Lung (tissue), 11 donors: ENCODE measurements at regions not wholly inside any gene's neighbourhood (a gene's known extent, or its start where the extent isn't known, plus 50 kb on each side); places are given as distances from the start of the nearest gene placed in this dataset.

Experiments used
- ATAC-seq: fragments of 200-7000 bp; cut with Tn5 transposase; one replicate; pipeline ENCODE4 v1.9.1; 2020; ENCODE audit warnings: moderate number of reproducible peaks; ENCODE audit not compliant: insufficient read depth, low FRiP score
- DNase-seq, 3 donors: peaks; one replicate each; pipeline ENCODE4 v3.0.0-alpha.2; 2013 to 2017
- H3K27ac ChIP-seq, 2 donors: one replicate each; pipeline ENCODE4 v1.5.1; 2013; ENCODE audit warnings: mild to moderate bottlenecking in 2 of 2, moderate library complexity in 2 of 2, control low read depth in 1 of 2, inconsistent platforms in 1 of 2, low read depth in 1 of 2, low read length in 1 of 2
- H3K27me3 ChIP-seq, 3 donors: one replicate each; pipeline ENCODE4 v1.5.1; 2013; ENCODE audit warnings: low read length in 2 of 3; ENCODE audit not compliant: control insufficient read depth in 3 of 3, insufficient read depth in 3 of 3
- H3K36me3 ChIP-seq, 4 donors: one replicate each; pipeline ENCODE4 v1.5.1; 2013; ENCODE audit warnings: low read length in 4 of 4, mild to moderate bottlenecking in 1 of 4, moderate library complexity in 1 of 4; ENCODE audit not compliant: control insufficient read depth in 4 of 4, insufficient read depth in 4 of 4
- H3K4me1 ChIP-seq, 5 donors: one replicate each; pipeline ENCODE4 v1.5.1; 2013; ENCODE audit warnings: low read length in 5 of 5, mild to moderate bottlenecking in 2 of 5, moderate library complexity in 1 of 5; ENCODE audit not compliant: control insufficient read depth in 5 of 5, insufficient read depth in 5 of 5
- H3K4me3 ChIP-seq: one replicate; pipeline ENCODE4 v1.5.1; 2013; ENCODE audit warnings: mild to moderate bottlenecking, control low read depth, moderate library complexity
- H3K9ac ChIP-seq, 2 donors: one replicate each; pipeline ENCODE4 v1.5.1; 2013; ENCODE audit warnings: low read length in 2 of 2, control low read depth in 1 of 2; ENCODE audit not compliant: insufficient read depth in 1 of 2
- H3K9me3 ChIP-seq, 4 donors: one replicate each; pipeline ENCODE4 v1.5.1; 2013; ENCODE audit warnings: low read length in 3 of 4, mild to moderate bottlenecking in 1 of 4, moderate library complexity in 1 of 4; ENCODE audit not compliant: control insufficient read depth in 4 of 4, insufficient read depth in 3 of 4
- WGBS, 2 donors: extraction: QIAGEN DNeasy Blood & Tissue Kit; methylation state at CpG; one replicate each; pipeline ENCODE4 v1.1.7; 2013; 5-methylcytosine and 5-hydroxymethylcytosine counted together
- TF ChIP-seq, protein P1 (sequence below): IDR thresholded peaks from 2 replicates; pipeline ENCODE4 v1.5.1; 2012; ENCODE audit warnings: mild to moderate bottlenecking; ENCODE audit errors: control extremely low read depth, extremely low read depth
- donor health status: control.
- donor health status: control.
- donor health status: Bipolar disorder and iron deficiency.
- donor health status: healthy.
- donor health status: DM: yes; HTN: yes; CAD: no.

DNA sequence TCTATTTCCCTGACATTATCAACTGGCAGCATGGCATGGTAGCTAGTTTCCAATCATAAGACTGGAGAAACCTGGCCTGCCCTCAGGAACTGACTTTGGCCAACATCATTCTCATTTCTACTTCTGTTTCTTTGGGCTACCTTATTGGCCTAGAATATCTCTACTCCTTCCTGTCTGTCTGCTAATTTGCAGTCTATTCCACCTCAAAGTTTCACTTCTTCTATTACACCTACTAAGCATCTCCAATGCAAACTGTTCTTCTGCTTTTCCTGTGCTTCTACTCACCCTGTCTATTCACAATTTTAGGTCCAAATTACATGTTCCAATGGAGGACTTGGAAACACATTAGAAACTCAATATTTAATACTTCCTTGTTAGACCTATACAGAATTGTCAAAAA lies 65.6 kb downstream of the ZNF503 start:
- no peaks in the 10 kb centered on the region for H3K9me3 ChIP-seq
- no peaks in the 10 kb centered on the region for H3K36me3 ChIP-seq
- H3K4me3 ChIP-seq = no peak overlapping the region
- H3K9ac ChIP-seq = no peak overlapping the region
- H3K4me1 ChIP-seq = peaks cover 0 to 4% (median 0%) of the 10 kb centered on the region in 5 donors
- no peaks in the 10 kb centered on the region for H3K27me3 ChIP-seq
- DNase-seq (no peak), ATAC-seq (no peak)
- no peak overlapping the region for H3K27ac ChIP-seq
- TF ChIP-seq, protein P1, sequence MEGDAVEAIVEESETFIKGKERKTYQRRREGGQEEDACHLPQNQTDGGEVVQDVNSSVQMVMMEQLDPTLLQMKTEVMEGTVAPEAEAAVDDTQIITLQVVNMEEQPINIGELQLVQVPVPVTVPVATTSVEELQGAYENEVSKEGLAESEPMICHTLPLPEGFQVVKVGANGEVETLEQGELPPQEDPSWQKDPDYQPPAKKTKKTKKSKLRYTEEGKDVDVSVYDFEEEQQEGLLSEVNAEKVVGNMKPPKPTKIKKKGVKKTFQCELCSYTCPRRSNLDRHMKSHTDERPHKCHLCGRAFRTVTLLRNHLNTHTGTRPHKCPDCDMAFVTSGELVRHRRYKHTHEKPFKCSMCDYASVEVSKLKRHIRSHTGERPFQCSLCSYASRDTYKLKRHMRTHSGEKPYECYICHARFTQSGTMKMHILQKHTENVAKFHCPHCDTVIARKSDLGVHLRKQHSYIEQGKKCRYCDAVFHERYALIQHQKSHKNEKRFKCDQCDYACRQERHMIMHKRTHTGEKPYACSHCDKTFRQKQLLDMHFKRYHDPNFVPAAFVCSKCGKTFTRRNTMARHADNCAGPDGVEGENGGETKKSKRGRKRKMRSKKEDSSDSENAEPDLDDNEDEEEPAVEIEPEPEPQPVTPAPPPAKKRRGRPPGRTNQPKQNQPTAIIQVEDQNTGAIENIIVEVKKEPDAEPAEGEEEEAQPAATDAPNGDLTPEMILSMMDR = no peak

DNA sequence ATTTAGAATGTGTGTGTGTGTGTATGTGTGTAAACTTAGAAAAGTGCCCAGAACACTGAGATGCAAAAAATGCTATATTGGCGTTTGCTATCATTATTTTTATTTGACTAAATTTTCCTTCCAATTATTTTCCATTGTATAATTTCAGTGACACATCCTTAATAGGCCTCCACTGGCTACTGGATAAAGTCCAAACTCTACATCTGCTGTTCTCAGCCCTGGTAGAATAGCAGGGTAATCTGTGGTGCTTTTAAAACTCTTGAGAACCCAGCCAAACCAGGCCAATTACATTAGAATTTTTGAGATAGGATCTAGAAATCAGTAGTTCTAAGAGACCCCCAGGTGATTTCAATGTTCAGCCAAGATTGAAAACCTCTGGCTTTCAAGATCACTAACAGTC lies 66.4 kb downstream of the ZNF503 start:
- no peaks in the 10 kb centered on the region for H3K27me3 ChIP-seq
- peaks cover 0 to 4% (median 0%) of the 10 kb centered on the region in 5 donors for H3K4me1 ChIP-seq
- H3K36me3 ChIP-seq = no peaks in the 10 kb centered on the region
- no peak overlapping the region for H3K27ac ChIP-seq
- H3K4me3 ChIP-seq = no peak overlapping the region
- DNase-seq (peak in 2 of 3 donors; percentile 49 to 61), ATAC-seq (no peak)
- 77 to 93% methylated on average over 1 of the region's 1 CpG for WGBS, 2 donors
- TF ChIP-seq, protein P1 = no peak
- no peak overlapping the region for H3K9ac ChIP-seq
- H3K9me3 ChIP-seq = no peaks in the 10 kb centered on the region

DNA sequence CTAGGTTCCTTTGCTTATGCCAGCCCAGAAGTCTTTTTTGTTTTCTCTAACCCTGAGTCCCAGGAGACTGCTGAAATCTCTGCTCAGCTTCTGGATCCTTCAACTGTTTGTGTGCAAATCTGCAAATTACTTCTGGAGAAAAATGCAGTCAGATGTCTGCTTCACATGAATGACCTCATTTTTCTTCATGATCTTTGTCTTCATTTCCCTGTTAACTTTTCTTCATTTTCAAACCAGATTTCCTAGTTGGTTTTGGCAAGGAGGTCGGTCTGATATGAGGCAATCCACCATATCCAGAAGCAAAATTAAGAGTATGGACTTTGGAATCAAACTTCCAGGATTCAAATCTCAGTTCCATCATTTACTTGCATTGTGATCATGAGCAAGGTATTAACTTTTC lies 66.8 kb downstream of the ZNF503 start:
- 69 to 81% methylated on average over 1 of the region's 1 CpG for WGBS, 2 donors
- TF ChIP-seq, protein P1 = no peak
- no peak overlapping the region for H3K27ac ChIP-seq
- no peaks in the 10 kb centered on the region for H3K36me3 ChIP-seq
- peaks cover 0 to 4% (median 0%) of the 10 kb centered on the region in 5 donors for H3K4me1 ChIP-seq
- no peak overlapping the region for H3K9ac ChIP-seq
- peak in 1 of 3 donors; percentile 13 for DNase-seq
- H3K4me3 ChIP-seq = no peak overlapping the region
- ATAC-seq = no peak
- H3K9me3 ChIP-seq = no peaks in the 10 kb centered on the region
- no peaks in the 10 kb centered on the region for H3K27me3 ChIP-seq

- H3K27ac ChIP-seq = no peak overlapping the region
- no peaks in the 10 kb centered on the region for H3K27me3 ChIP-seq
- no peak for DNase-seq
- no peaks in the 10 kb centered on the region for H3K9me3 ChIP-seq
- no peak for ATAC-seq
- peaks cover 0 to 4% (median 0%) of the 10 kb centered on the region in 5 donors for H3K4me1 ChIP-seq
- no peak overlapping the region for H3K4me3 ChIP-seq
- TF ChIP-seq, protein P1 = no peak
- 93 to 100% methylated on average over 1 of the region's 1 CpG for WGBS, 2 donors
- no peak overlapping the region for H3K9ac ChIP-seq
- no peaks in the 10 kb centered on the region for H3K36me3 ChIP-seq
Measured at GRCh38 chr10:75332081-75332480, 69.5 kb downstream of the ZNF503 start.
